CD4-positive, alpha-beta T cell (primary cell): ENCODE measurements at regions not wholly inside any gene's neighbourhood (a gene's known extent, or its start where the extent isn't known, plus 50 kb on each side); places are given as distances from the start of the nearest gene placed in this dataset.

Experiments used
- ATAC-seq: fragments of 200-7000 bp; cut with Tn5 transposase; one replicate; pipeline ENCODE4 v1.10.0; 2022; ENCODE audit warnings: mild to moderate bottlenecking; ENCODE audit not compliant: poor library complexity
- CTCF ChIA-PET: fragments of 350-600 bp; sonication (Branson Sonifier 250); formaldehyde crosslinking; loops from one replicate; lab custom pipeline; 2021; ENCODE audit warnings: antibody characterized with exemption, inconsistent platforms; lab: Charles Lee
- POLR2A ChIA-PET: fragments of 350-600 bp; sonication (Branson Sonifier 250); formaldehyde crosslinking; loops from one replicate; lab custom pipeline; 2021; ENCODE audit warnings: antibody characterized with exemption, inconsistent platforms; lab: Charles Lee
- DNase-seq, 14 experiments: peaks; one replicate each; pipeline ENCODE4 v3.0.0-alpha.2; 2013 to 2020; ENCODE audit warnings: mixed read lengths in 2 of 14
- H3K27ac ChIP-seq, 2 donors: one replicate each; pipeline versions ENCODE4 v1.5.1 to v1.7.0; 2013; ENCODE audit warnings: low read length in 2 of 2, low read depth in 1 of 2, mild to moderate bottlenecking in 1 of 2
- H3K27me3 ChIP-seq, 2 experiments: 1 replicate in 1 of 2; 2 replicates in 1 of 2; pipeline versions ENCODE4 v1.6.1 to v1.7.0; 2013; ENCODE audit warnings: low read length in 2 of 2, control low read depth in 1 of 2, mild to moderate bottlenecking in 1 of 2, moderate library complexity in 1 of 2; ENCODE audit not compliant: insufficient read depth in 2 of 2, control insufficient read depth in 1 of 2
- H3K36me3 ChIP-seq: one replicate; pipeline ENCODE4 v1.6.1; 2013; ENCODE audit warnings: low read length, control low read depth; ENCODE audit not compliant: insufficient read depth
- H3K4me1 ChIP-seq: one replicate; pipeline ENCODE4 v1.6.1; 2013; ENCODE audit warnings: low read length, control low read depth; ENCODE audit not compliant: insufficient read depth
- H3K4me3 ChIP-seq: one replicate; pipeline ENCODE4 v1.5.1; 2013; ENCODE audit warnings: mild to moderate bottlenecking, low read length, moderate library complexity
- H3K9me3 ChIP-seq, 2 experiments: 1 replicate in 1 of 2; 2 replicates in 1 of 2; pipeline versions ENCODE4 v1.6.1 to v1.7.0; 2013; ENCODE audit warnings: low read length in 2 of 2, mild to moderate bottlenecking in 2 of 2, control low read depth in 1 of 2, moderate library complexity in 1 of 2; ENCODE audit not compliant: control insufficient read depth in 1 of 2, insufficient read depth in 1 of 2
- H3K27ac Mint-ChIP-seq: one replicate; pipeline ENCODE4 v1.8.0; 2020; ENCODE audit warnings: mixed read lengths
- H3K27me3 Mint-ChIP-seq: one replicate; pipeline ENCODE4 v1.8.0; 2021; ENCODE audit warnings: mixed read lengths
- H3K36me3 Mint-ChIP-seq: one replicate; pipeline ENCODE4 v1.8.0; 2021; ENCODE audit warnings: low read depth, mixed read lengths
- H3K4me1 Mint-ChIP-seq: one replicate; pipeline ENCODE4 v1.8.0; 2021; ENCODE audit warnings: low read depth, mixed read lengths
- H3K4me3 Mint-ChIP-seq: one replicate; pipeline ENCODE4 v1.8.0; 2020; ENCODE audit warnings: mild to moderate bottlenecking, mixed read lengths
- H3K9me3 Mint-ChIP-seq: one replicate; pipeline ENCODE4 v1.8.0; 2020; ENCODE audit warnings: mixed read lengths
- CTCF ChIP-seq: fragments of 200-600 bp; IDR thresholded peaks from one replicate; pipeline ENCODE4 v1.8.0; 2022; ENCODE audit warnings: antibody characterized with exemption, mild to moderate bottlenecking
- intact Hi-C, 2 experiments: fragments of 100-400 bp; cut with DNase I in 1 of 2; cut with micrococcal nuclease in 1 of 2; formaldehyde crosslinking; loops; one replicate each; pipeline versions ENCODE4 v1.15.1 to v1.9.0; 2023 to 2025; cut with DNase I, micrococcal nuclease

GRCh38 chr14:61150851-61151250 lies 130.3 kb downstream of the TMEM30B start:
- H3K27me3 ChIP-seq, result peaks cover 3 to 5% of the 10 kb centered on the region in 2 experiments
- Mint-ChIP-seq H3K4me1 (no peaks in the 10 kb centered on the region), H3K4me3 (no peak overlapping the region), H3K27me3 (peaks cover 31% of the 10 kb centered on the region), H3K9me3 (no peaks in the 10 kb centered on the region), H3K36me3 (no peaks in the 10 kb centered on the region), H3K27ac (no peak overlapping the region)
- no peak for TF ChIP-seq CTCF
- H3K27ac ChIP-seq, result no peak overlapping the region
- intact Hi-C loops, result no loop called here
- no peak overlapping the region for H3K4me3 ChIP-seq
- H3K4me1 ChIP-seq, result no peaks in the 10 kb centered on the region
- no peaks in the 10 kb centered on the region for H3K9me3 ChIP-seq
- no peak for ATAC-seq
- CTCF ChIA-PET, result no interaction called here
- POLR2A ChIA-PET, result no interaction called here
- no peak for DNase-seq
- no peaks in the 10 kb centered on the region for H3K36me3 ChIP-seq

GRCh38 chr14:61149896-61150295 lies 131.2 kb downstream of the TMEM30B start:
- Mint-ChIP-seq H3K36me3 (no peaks in the 10 kb centered on the region), H3K27ac (no peak overlapping the region), H3K27me3 (peaks cover 31% of the 10 kb centered on the region), H3K4me1 (no peaks in the 10 kb centered on the region), H3K4me3 (no peak overlapping the region), H3K9me3 (no peaks in the 10 kb centered on the region)
- DNase-seq (no peak), ATAC-seq (no peak)
- POLR2A ChIA-PET, result no interaction called here
- Histone ChIP-seq H3K27ac (no peak overlapping the region), H3K4me1 (no peaks in the 10 kb centered on the region), H3K4me3 (no peak overlapping the region), H3K27me3 (peaks cover 3 to 5% of the 10 kb centered on the region in 2 experiments), H3K36me3 (no peaks in the 10 kb centered on the region), H3K9me3 (no peaks in the 10 kb centered on the region)
- intact Hi-C loops, result no loop called here
- TF ChIP-seq CTCF, result no peak
- CTCF ChIA-PET, result no interaction called here

GRCh38 chr14:61148742-61149350 lies 132.3 kb downstream of the TMEM30B start:
- H3K4me3 Mint-ChIP-seq, result no peak overlapping the region
- no peak overlapping the region for H3K4me3 ChIP-seq
- no peak for DNase-seq
- H3K36me3 Mint-ChIP-seq, result no peaks in the 10 kb centered on the region
- TF ChIP-seq CTCF, result no peak
- H3K27me3 ChIP-seq, result peaks cover under 1 to 5% of the 10 kb centered on the region in 2 experiments
- peaks cover 31% of the 10 kb centered on the region for H3K27me3 Mint-ChIP-seq
- intact Hi-C loops, result no loop called here
- H3K4me1 ChIP-seq, result no peaks in the 10 kb centered on the region
- no peaks in the 10 kb centered on the region for H3K36me3 ChIP-seq
- peaks cover 0 to 3% of the 10 kb centered on the region in 2 experiments for H3K9me3 ChIP-seq
- POLR2A ChIA-PET, result no interaction called here
- no peak overlapping the region for H3K27ac ChIP-seq
- ATAC-seq, result no peak
- peaks cover 4% of the 10 kb centered on the region for H3K9me3 Mint-ChIP-seq
- no peaks in the 10 kb centered on the region for H3K4me1 Mint-ChIP-seq
- no peak overlapping the region for H3K27ac Mint-ChIP-seq
- CTCF ChIA-PET, result no interaction called here
